MM.1S (cell line): ENCODE measurements at regions not wholly inside any gene's neighbourhood (a gene's known extent, or its start where the extent isn't known, plus 50 kb on each side); places are given as distances from the start of the nearest gene placed in this dataset.

Source experiments
- DNase-seq: peaks from one replicate; pipeline ENCODE4 v3.0.0-alpha.2; 2015
- H2AFZ ChIP-seq: fragments of 300-600 bp; sonication (generic); 2 replicates; pipeline ENCODE4 v1.6.0; 2016; ENCODE audit warnings: antibody characterized with exemption, low read length
- H3F3A ChIP-seq: fragments of 300-600 bp; sonication (generic); 2 replicates; pipeline ENCODE4 v1.6.1; 2016; ENCODE audit warnings: mild to moderate bottlenecking, antibody characterized with exemption, low read length, moderate library complexity, mixed read lengths; ENCODE audit not compliant: insufficient read depth
- H3K27ac ChIP-seq: fragments of 300-600 bp; sonication (generic); 2 replicates; pipeline ENCODE4 v1.5.1; 2016; ENCODE audit warnings: mild to moderate bottlenecking, low read length
- H3K27me3 ChIP-seq: fragments of 300-600 bp; sonication (generic); replicated peaks from 2 replicates; pipeline ENCODE4 v1.6.0; 2016; ENCODE audit warnings: low read length; ENCODE audit not compliant: insufficient read depth
- H3K36me3 ChIP-seq: fragments of 300-600 bp; sonication (generic); replicated peaks from 2 replicates; pipeline ENCODE4 v1.6.1; 2016; ENCODE audit warnings: mild to moderate bottlenecking, low read length, mixed read lengths; ENCODE audit not compliant: insufficient read depth
- H3K4me1 ChIP-seq: fragments of 300-600 bp; sonication (generic); 2 replicates; pipeline ENCODE4 v1.6.1; 2016; ENCODE audit warnings: low read length, mixed read lengths
- H3K4me2 ChIP-seq: fragments of 300-600 bp; sonication (generic); 2 replicates; pipeline ENCODE4 v1.6.0; 2016; ENCODE audit warnings: low read depth, low read length
- H3K4me3 ChIP-seq: fragments of 300-600 bp; sonication (generic); 2 replicates; pipeline ENCODE4 v1.5.1; 2016; ENCODE audit warnings: low read length, mixed read lengths
- H3K79me2 ChIP-seq: fragments of 300-600 bp; sonication (generic); 2 replicates; pipeline ENCODE4 v1.6.1; 2016; ENCODE audit warnings: mixed run types, low read length, mixed read lengths
- H3K9ac ChIP-seq: fragments of 300-600 bp; sonication (generic); 2 replicates; pipeline ENCODE4 v1.6.1; 2016; ENCODE audit warnings: low read length, mixed read lengths
- H3K9me2 ChIP-seq: fragments of 300-600 bp; sonication (generic); replicated peaks from 2 replicates; pipeline ENCODE4 v1.6.1; 2016; ENCODE audit warnings: mild to moderate bottlenecking, low read length, mixed read lengths; ENCODE audit not compliant: insufficient read depth
- H3K9me3 ChIP-seq: fragments of 300-600 bp; sonication (generic); replicated peaks from 2 replicates; pipeline ENCODE4 v1.6.1; 2016; ENCODE audit warnings: mild to moderate bottlenecking, low read length, mixed read lengths; ENCODE audit not compliant: insufficient read depth
- H4K20me1 ChIP-seq: fragments of 300-600 bp; sonication (generic); 2 replicates; pipeline ENCODE4 v1.6.1; 2016; ENCODE audit warnings: mild to moderate bottlenecking, low read length, moderate library complexity, mixed read lengths; ENCODE audit not compliant: insufficient read depth
- EZH2 ChIP-seq: fragments of 300-600 bp; sonication (generic); optimal IDR thresholded peaks from 2 replicates; pipeline ENCODE3; 2017; ENCODE audit warnings: low read depth, mild to moderate bottlenecking, antibody characterized with exemption, low read length, mixed read lengths
- EZH2phosphoT487 ChIP-seq: fragments of 300-600 bp; sonication (generic); IDR thresholded peaks from 2 replicates; pipeline ENCODE4 v1.6.1; 2018; ENCODE audit warnings: antibody characterized with exemption, low read length
- TF ChIP-seq, protein P1 (sequence below): fragments of 300-600 bp; sonication (generic); IDR thresholded peaks from 2 replicates; pipeline ENCODE4 v1.5.1; 2016; ENCODE audit warnings: antibody characterized with exemption, low read length, mixed read lengths

DNA sequence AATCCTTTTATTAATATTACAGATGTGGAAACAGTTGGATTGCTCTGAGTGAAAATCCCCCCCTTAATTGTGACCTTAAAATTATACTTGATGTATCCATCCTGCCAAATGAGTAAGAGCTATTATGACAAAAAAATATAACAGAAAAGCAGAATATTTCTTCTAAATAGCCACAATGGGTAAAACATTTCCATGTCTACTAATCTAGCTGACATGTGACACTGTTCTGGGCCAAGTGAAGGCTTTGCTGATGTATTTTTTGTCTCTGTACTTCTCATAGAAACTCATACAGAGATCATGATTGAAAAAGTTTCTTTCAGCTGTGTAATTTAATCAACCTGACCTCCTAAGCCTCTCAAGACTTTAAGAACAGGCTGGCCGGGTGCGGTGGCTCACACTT lies 569.1 kb upstream of the ZFP42 start:
- Histone ChIP-seq H2AFZ (no peak overlapping the region), H4K20me1 (no peaks in the 10 kb centered on the region), H3K4me3 (no peak overlapping the region), H3K9me3 (no peaks in the 10 kb centered on the region), H3F3A (no peaks in the 10 kb centered on the region), H3K27me3 (no peaks in the 10 kb centered on the region), H3K79me2 (no peaks in the 10 kb centered on the region), H3K27ac (no peak overlapping the region), H3K4me2 (no peak overlapping the region), H3K36me3 (no peaks in the 10 kb centered on the region), H3K9ac (no peak overlapping the region), H3K9me2 (no peaks in the 10 kb centered on the region), H3K4me1 (no peaks in the 10 kb centered on the region)
- no peak for DNase-seq
- TF ChIP-seq, protein P1, sequence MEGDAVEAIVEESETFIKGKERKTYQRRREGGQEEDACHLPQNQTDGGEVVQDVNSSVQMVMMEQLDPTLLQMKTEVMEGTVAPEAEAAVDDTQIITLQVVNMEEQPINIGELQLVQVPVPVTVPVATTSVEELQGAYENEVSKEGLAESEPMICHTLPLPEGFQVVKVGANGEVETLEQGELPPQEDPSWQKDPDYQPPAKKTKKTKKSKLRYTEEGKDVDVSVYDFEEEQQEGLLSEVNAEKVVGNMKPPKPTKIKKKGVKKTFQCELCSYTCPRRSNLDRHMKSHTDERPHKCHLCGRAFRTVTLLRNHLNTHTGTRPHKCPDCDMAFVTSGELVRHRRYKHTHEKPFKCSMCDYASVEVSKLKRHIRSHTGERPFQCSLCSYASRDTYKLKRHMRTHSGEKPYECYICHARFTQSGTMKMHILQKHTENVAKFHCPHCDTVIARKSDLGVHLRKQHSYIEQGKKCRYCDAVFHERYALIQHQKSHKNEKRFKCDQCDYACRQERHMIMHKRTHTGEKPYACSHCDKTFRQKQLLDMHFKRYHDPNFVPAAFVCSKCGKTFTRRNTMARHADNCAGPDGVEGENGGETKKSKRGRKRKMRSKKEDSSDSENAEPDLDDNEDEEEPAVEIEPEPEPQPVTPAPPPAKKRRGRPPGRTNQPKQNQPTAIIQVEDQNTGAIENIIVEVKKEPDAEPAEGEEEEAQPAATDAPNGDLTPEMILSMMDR = no peak
- TF ChIP-seq EZH2phosphoT487 (no peak), EZH2 (no peak)

DNA sequence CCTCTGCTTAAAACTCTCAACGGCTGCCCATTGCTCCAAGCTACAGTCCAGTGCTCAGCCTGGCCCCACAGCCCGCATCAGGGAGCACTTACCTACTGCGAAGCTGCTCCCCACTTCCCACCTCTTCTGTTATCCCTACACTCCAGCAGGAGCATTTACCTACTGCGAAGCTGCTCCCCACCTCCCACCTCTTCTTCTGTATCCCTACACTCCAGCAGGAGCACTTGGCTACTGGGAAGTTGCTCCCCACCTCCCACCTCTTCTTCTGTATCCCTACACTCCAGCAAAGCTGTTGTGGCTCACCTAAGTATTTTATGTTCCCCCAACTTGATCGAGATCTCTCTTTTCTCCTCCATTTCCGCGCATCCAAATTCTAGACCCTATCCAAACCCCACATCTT lies 563.3 kb upstream of the ZFP42 start:
- Histone ChIP-seq H3K79me2 (no peaks in the 10 kb centered on the region), H3K4me3 (no peak overlapping the region), H3K9me3 (no peaks in the 10 kb centered on the region), H3F3A (no peaks in the 10 kb centered on the region), H2AFZ (no peak overlapping the region), H3K27me3 (no peaks in the 10 kb centered on the region), H3K36me3 (no peaks in the 10 kb centered on the region), H4K20me1 (no peaks in the 10 kb centered on the region), H3K4me2 (no peak overlapping the region), H3K9me2 (no peaks in the 10 kb centered on the region), H3K9ac (no peak overlapping the region), H3K4me1 (no peaks in the 10 kb centered on the region), H3K27ac (no peak overlapping the region)
- DNase-seq = no peak
- TF ChIP-seq, protein P1 = no peak
- TF ChIP-seq EZH2 (no peak), EZH2phosphoT487 (no peak)

- H3K27ac ChIP-seq = no peak overlapping the region
- no peaks in the 10 kb centered on the region for H3K9me2 ChIP-seq
- no peak overlapping the region for H3K4me2 ChIP-seq
- no peaks in the 10 kb centered on the region for H3K36me3 ChIP-seq
- no peaks in the 10 kb centered on the region for H3K27me3 ChIP-seq
- no peak overlapping the region for H2AFZ ChIP-seq
- H4K20me1 ChIP-seq = no peaks in the 10 kb centered on the region
- no peaks in the 10 kb centered on the region for H3K79me2 ChIP-seq
- TF ChIP-seq EZH2 = no peak
- no peak for TF ChIP-seq EZH2phosphoT487
- TF ChIP-seq, protein P1 = no peak
- H3K9ac ChIP-seq = no peak overlapping the region
- DNase-seq = no peak
- no peaks in the 10 kb centered on the region for H3F3A ChIP-seq
- no peaks in the 10 kb centered on the region for H3K4me1 ChIP-seq
- H3K4me3 ChIP-seq = no peak overlapping the region
- no peaks in the 10 kb centered on the region for H3K9me3 ChIP-seq
Observed at GRCh38 chr4:187433141-187433540, 562.4 kb upstream of the ZFP42 start.
